H1 (cell line): ENCODE measurements at regions not wholly inside any gene's neighbourhood (a gene's known extent, or its start where the extent isn't known, plus 50 kb on each side); places are given as distances from the start of the nearest gene placed in this dataset.

Source experiments
- CTCF ChIA-PET: fragments of 300-600 bp; sonication (Branson Sonifier 250); formaldehyde crosslinking; loops from one replicate; lab custom pipeline; 2021; ENCODE audit not compliant: partially characterized antibody; lab: Charles Lee
- POLR2A ChIA-PET: fragments of 300-600 bp; sonication (Branson Sonifier 250); formaldehyde crosslinking; loops from one replicate; lab custom pipeline; 2021; ENCODE audit warnings: inconsistent platforms; ENCODE audit not compliant: partially characterized antibody; lab: Charles Lee
- DNase-seq, 2 experiments: peaks; one replicate each; pipeline versions ENCODE4 v3.0.0 to v3.0.0-alpha.2; 2010 to 2022; ENCODE audit warnings: low spot score in 2 of 2, low read depth in 1 of 2, mixed read lengths in 1 of 2
- FAIRE-seq: peaks from 2 replicates; lab custom pipeline; 2011; peaks lifted over from hg19 to GRCh38; lab: Jason Lieb, UNC
- H2AFZ ChIP-seq: 2 replicates; pipeline ENCODE4 v1.8.1; 2012; ENCODE audit warnings: low read length, inconsistent platforms
- H2AK5ac ChIP-seq: 2 replicates; pipeline ENCODE4 v1.6.1; 2013; ENCODE audit warnings: low read depth, low read length
- H2BK120ac ChIP-seq: replicated peaks from 2 replicates; pipeline ENCODE3; 2013; ENCODE audit warnings: low read depth, low read length, inconsistent platforms
- H2BK12ac ChIP-seq: 2 replicates; pipeline ENCODE4 v1.6.1; 2013; ENCODE audit warnings: low read depth, low read length
- H2BK15ac ChIP-seq: 2 replicates; pipeline ENCODE4 v1.6.1; 2013; ENCODE audit warnings: low read length
- H2BK20ac ChIP-seq: 2 replicates; pipeline ENCODE4 v1.6.1; 2013; ENCODE audit warnings: low read length
- H2BK5ac ChIP-seq: 2 replicates; pipeline ENCODE4 v1.6.1; 2013; ENCODE audit warnings: low read depth, low read length
- H3K14ac ChIP-seq: 2 replicates; pipeline ENCODE4 v1.6.1; 2013; ENCODE audit warnings: inconsistent platforms; ENCODE audit not compliant: insufficient read length
- H3K18ac ChIP-seq: 2 replicates; pipeline ENCODE4 v1.6.1; 2013; ENCODE audit warnings: low read length; ENCODE audit errors: extremely low read depth
- H3K23ac ChIP-seq: 2 replicates; pipeline ENCODE4 v1.6.1; 2013; ENCODE audit warnings: inconsistent platforms; ENCODE audit not compliant: insufficient read length
- H3K23me2 ChIP-seq: 2 replicates; pipeline ENCODE4 v1.6.1; 2013; ENCODE audit warnings: low read depth, low read length
- H3K27ac ChIP-seq: 2 replicates; pipeline ENCODE4 v1.6.1; 2011; ENCODE audit warnings: low read depth, low read length, inconsistent platforms
- H3K27me3 ChIP-seq, 4 experiments: replicated peaks in 1 of 4; 1 replicate in 1 of 4; 2 replicates in 3 of 4; pipeline versions ENCODE4 v1.6.1 to v1.8.1; 2011 to 2013; ENCODE audit warnings: low read length in 3 of 4, mild to moderate bottlenecking in 3 of 4, inconsistent platforms in 2 of 4, mixed read lengths in 2 of 4, moderate library complexity in 1 of 4; ENCODE audit not compliant: control insufficient read depth in 3 of 4, insufficient read depth in 3 of 4; ENCODE audit errors: extremely low read depth in 1 of 4
- H3K36me3 ChIP-seq, 4 experiments: 2 replicates each; pipeline versions ENCODE4 v1.6.1 to v1.8.1; 2011 to 2013; ENCODE audit warnings: mild to moderate bottlenecking in 4 of 4, low read length in 3 of 4, moderate library complexity in 2 of 4, control low read depth in 1 of 4, inconsistent platforms in 1 of 4; ENCODE audit not compliant: insufficient read depth in 4 of 4, control insufficient read depth in 2 of 4
- H3K4ac ChIP-seq: replicated peaks from 2 replicates; pipeline ENCODE3; 2013; ENCODE audit warnings: low read length, low read depth, mixed read lengths, inconsistent platforms; ENCODE audit not compliant: insufficient read length
- H3K4me1 ChIP-seq, 4 experiments: replicated peaks in 1 of 4; 1 replicate in 1 of 4; 2 replicates in 3 of 4; pipeline versions ENCODE4 v1.6.1 to v1.8.1; 2011 to 2013; ENCODE audit warnings: low read length in 3 of 4, inconsistent platforms in 2 of 4, mixed read lengths in 1 of 4; ENCODE audit not compliant: insufficient read depth in 4 of 4, control insufficient read depth in 3 of 4
- H3K4me2 ChIP-seq, 2 experiments: 2 replicates each; pipeline versions ENCODE4 v1.6.1 to v1.8.1; 2011 to 2013; ENCODE audit warnings: low read depth in 2 of 2, low read length in 2 of 2, control low read depth in 1 of 2, inconsistent platforms in 1 of 2, mild to moderate bottlenecking in 1 of 2; ENCODE audit not compliant: insufficient read depth in 1 of 2
- H3K4me3 ChIP-seq, 4 experiments: fragments of 200-600, 300-600 bp in 1 of 4; sonication (generic), shearing (Covaris generic), sonication (Bioruptor Twin) in 1 of 4; 2 replicates each; pipeline versions ENCODE4 v1.5.1 to v1.8.1; 2011 to 2016; ENCODE audit warnings: low read length in 4 of 4, low read depth in 3 of 4, control low read depth in 2 of 4, inconsistent platforms in 2 of 4, mild to moderate bottlenecking in 2 of 4, mixed read lengths in 1 of 4, moderate library complexity in 1 of 4; ENCODE audit not compliant: insufficient read depth in 2 of 4; ENCODE audit errors: extremely low read depth in 1 of 4
- H3K56ac ChIP-seq: replicated peaks from 2 replicates; pipeline ENCODE3; 2013; ENCODE audit warnings: low read depth, mild to moderate bottlenecking, mixed read lengths, low read length, inconsistent platforms; ENCODE audit not compliant: insufficient read length
- H3K79me1 ChIP-seq: 2 replicates; pipeline ENCODE4 v1.6.1; 2013; ENCODE audit warnings: low read depth, low read length, control low read depth
- H3K79me2 ChIP-seq, 2 experiments: 2 replicates each; pipeline versions ENCODE4 v1.6.1 to v1.8.1; 2012 to 2013; ENCODE audit warnings: low read length in 2 of 2, mild to moderate bottlenecking in 2 of 2, inconsistent platforms in 1 of 2; ENCODE audit not compliant: insufficient read depth in 2 of 2, control insufficient read depth in 1 of 2
- H3K9ac ChIP-seq, 4 experiments: replicated peaks in 1 of 4; 1 replicate in 1 of 4; 2 replicates in 3 of 4; pipeline versions ENCODE4 v1.6.1 to v1.8.1; 2011 to 2013; ENCODE audit warnings: low read depth in 3 of 4, low read length in 3 of 4, control low read depth in 2 of 4, mild to moderate bottlenecking in 2 of 4, moderate library complexity in 2 of 4, inconsistent platforms in 1 of 4; ENCODE audit errors: extremely low read depth in 1 of 4
- H3K9me3 ChIP-seq, 2 experiments: 2 replicates each; pipeline versions ENCODE4 v1.6.1 to v1.8.1; 2012 to 2013; ENCODE audit warnings: mild to moderate bottlenecking in 2 of 2, moderate library complexity in 2 of 2, control low read depth in 1 of 2, inconsistent platforms in 1 of 2, low read depth in 1 of 2, low read length in 1 of 2, mixed read lengths in 1 of 2; ENCODE audit not compliant: insufficient read depth in 2 of 2
- H4K20me1 ChIP-seq, 2 experiments: replicated peaks in 1 of 2; 2 replicates each; pipeline versions ENCODE3 to v1.8.1; 2011 to 2013; ENCODE audit warnings: inconsistent platforms in 2 of 2, low read length in 2 of 2, mild to moderate bottlenecking in 1 of 2; ENCODE audit not compliant: insufficient read depth in 2 of 2, control insufficient read depth in 1 of 2
- H4K5ac ChIP-seq: 2 replicates; pipeline ENCODE4 v1.6.1; 2013; ENCODE audit warnings: low read length, low read depth, mixed read lengths, inconsistent platforms; ENCODE audit not compliant: insufficient read length
- H4K8ac ChIP-seq: 2 replicates; pipeline ENCODE4 v1.8.0; 2013; ENCODE audit warnings: mild to moderate bottlenecking, moderate library complexity, low read length, inconsistent platforms; ENCODE audit not compliant: insufficient read depth; ENCODE audit errors: extremely low read depth
- H4K91ac ChIP-seq: replicated peaks from 2 replicates; pipeline ENCODE3; 2013; ENCODE audit warnings: low read length, mixed read lengths, inconsistent platforms; ENCODE audit not compliant: insufficient read length
- CEBPB ChIP-seq: IDR thresholded peaks from 2 replicates; pipeline ENCODE4 v1.6.1; 2012; ENCODE audit warnings: low read depth, low read length
- GTF2F1 ChIP-seq: IDR thresholded peaks from 2 replicates; pipeline ENCODE4 v1.6.1; 2012; ENCODE audit warnings: low read depth, low read length, improper control_type of control experiment, borderline replicate concordance
- HDAC6 ChIP-seq: IDR thresholded peaks from one replicate; pipeline ENCODE4 v1.7.1; 2012; ENCODE audit warnings: low read depth, mild to moderate bottlenecking, inconsistent platforms, low read length, moderate library complexity
- JUN ChIP-seq: IDR thresholded peaks from 2 replicates; pipeline ENCODE4 v1.6.1; 2011; ENCODE audit warnings: low read depth, mild to moderate bottlenecking, improper control_type of control experiment, low read length
- KDM4A ChIP-seq: IDR thresholded peaks from one replicate; pipeline ENCODE4 v1.7.1; 2012; ENCODE audit warnings: low read depth, mild to moderate bottlenecking, moderate library complexity, low read length, inconsistent platforms; ENCODE audit not compliant: severe bottlenecking
- POLR2A ChIP-seq, 2 experiments: IDR thresholded peaks; 1 replicate in 1 of 2; 2 replicates in 1 of 2; pipeline ENCODE4 v1.6.1; 2011; ENCODE audit warnings: low read depth in 2 of 2, low read length in 2 of 2, mild to moderate bottlenecking in 2 of 2; ENCODE audit errors: control extremely low read depth in 1 of 2
- POU5F1 ChIP-seq: IDR thresholded peaks from 2 replicates; pipeline ENCODE4 v1.6.1; 2011; ENCODE audit warnings: low read depth, mild to moderate bottlenecking, low read length, moderate library complexity
- SIRT6 ChIP-seq: IDR thresholded peaks from one replicate; pipeline ENCODE4 v1.7.1; 2012; ENCODE audit warnings: low read length, inconsistent platforms
- SIX5 ChIP-seq: IDR thresholded peaks from 2 replicates; pipeline ENCODE4 v1.6.1; 2011; ENCODE audit warnings: mild to moderate bottlenecking, low read depth, low read length
- SP1 ChIP-seq: IDR thresholded peaks from 2 replicates; pipeline ENCODE4 v1.6.1; 2011; ENCODE audit warnings: low read depth, low read length
- TAF7 ChIP-seq: optimal IDR thresholded peaks from 2 replicates; pipeline ENCODE3; 2011; ENCODE audit warnings: low read depth, mild to moderate bottlenecking, inconsistent platforms, low read length, moderate library complexity, borderline replicate concordance
- WGBS, 2 experiments: shearing (Covaris generic) in 1 of 2; methylation state at CpG; one replicate each; pipeline versions ENCODE4 v1.1.6 to v1.1.7; 2013 to 2015; ENCODE audit warnings: low lambda C conversion rate in 2 of 2, mixed read lengths in 2 of 2, inconsistent platforms in 1 of 2, low coverage in 1 of 2, missing lambda C conversion rate in 1 of 2; ENCODE audit not compliant: insufficient replicate concordance in 2 of 2, insufficient coverage in 1 of 2, insufficient read length in 1 of 2; ENCODE audit errors: extremely low coverage in 1 of 2, missing lambda C conversion rate in 1 of 2; 5-methylcytosine and 5-hydroxymethylcytosine counted together
- TF ChIP-seq, protein P1 (sequence below): IDR thresholded peaks from 2 replicates; pipeline ENCODE4 v1.6.1; 2011; ENCODE audit warnings: low read length, improper control_type of control experiment
- TF ChIP-seq, protein P2 (sequence below): IDR thresholded peaks from 2 replicates; pipeline ENCODE4 v1.6.1; 2012; ENCODE audit warnings: inconsistent platforms

DNA sequence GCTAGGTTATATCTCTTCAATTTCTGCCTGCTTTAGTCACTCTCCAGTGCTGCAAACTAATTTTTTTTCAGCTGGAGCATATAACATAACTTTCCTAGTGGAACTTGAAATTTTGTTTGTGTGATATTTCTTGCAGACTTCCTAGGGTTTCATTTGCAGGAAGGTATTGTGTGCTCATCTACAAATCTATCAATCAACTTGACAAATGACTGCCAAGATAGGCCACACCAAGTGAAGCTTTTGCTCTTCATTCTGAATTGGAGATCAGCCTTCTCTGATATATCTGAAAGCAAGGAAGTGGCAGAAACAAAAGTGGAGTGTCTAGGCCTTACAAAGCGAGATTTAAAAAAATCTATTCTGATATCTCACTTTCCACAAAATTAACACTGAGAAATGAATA is 551.1 kb upstream of the LRFN5 start:
- Histone ChIP-seq H2AK5ac (no peak overlapping the region), H3K4me2 (no peak overlapping the region), H3K9ac (no peak overlapping the region), H3K18ac (no peak overlapping the region), H3K23me2 (no peaks in the 10 kb centered on the region), H2BK120ac (no peak overlapping the region), H4K8ac (no peak overlapping the region), H3K36me3 (no peaks in the 10 kb centered on the region), H3K27me3 (no peaks in the 10 kb centered on the region), H3K14ac (no peak overlapping the region), H3K9me3 (no peaks in the 10 kb centered on the region), H3K4ac (no peak overlapping the region), H3K79me2 (no peaks in the 10 kb centered on the region), H3K79me1 (no peaks in the 10 kb centered on the region), H3K4me3 (no peak overlapping the region), H3K56ac (no peak overlapping the region), H4K91ac (no peak overlapping the region), H2BK12ac (no peak overlapping the region), H4K20me1 (no peaks in the 10 kb centered on the region), H4K5ac (no peak overlapping the region), H2BK5ac (no peak overlapping the region), H3K4me1 (no peaks in the 10 kb centered on the region), H2AFZ (no peak overlapping the region), H3K23ac (no peak overlapping the region), H2BK15ac (no peak overlapping the region), H3K27ac (no peak overlapping the region), H2BK20ac (no peak overlapping the region)
- FAIRE-seq (no peak), DNase-seq (no peak)
- POLR2A ChIA-PET, result no interaction called here
- CTCF ChIA-PET, result no interaction called here
- WGBS, 2 experiments, result 100% methylated on average over 1 of the region's 1 CpG; no CpG with 5 or more reads in 1 of the 2 experiments
- no peak for TF ChIP-seq GTF2F1
- no peak for TF ChIP-seq SIRT6
- TF ChIP-seq KDM4A, result no peak
- no peak for TF ChIP-seq TAF7
- TF ChIP-seq, protein P1, sequence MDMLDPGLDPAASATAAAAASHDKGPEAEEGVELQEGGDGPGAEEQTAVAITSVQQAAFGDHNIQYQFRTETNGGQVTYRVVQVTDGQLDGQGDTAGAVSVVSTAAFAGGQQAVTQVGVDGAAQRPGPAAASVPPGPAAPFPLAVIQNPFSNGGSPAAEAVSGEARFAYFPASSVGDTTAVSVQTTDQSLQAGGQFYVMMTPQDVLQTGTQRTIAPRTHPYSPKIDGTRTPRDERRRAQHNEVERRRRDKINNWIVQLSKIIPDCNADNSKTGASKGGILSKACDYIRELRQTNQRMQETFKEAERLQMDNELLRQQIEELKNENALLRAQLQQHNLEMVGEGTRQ, result no peak
- TF ChIP-seq, protein P2, sequence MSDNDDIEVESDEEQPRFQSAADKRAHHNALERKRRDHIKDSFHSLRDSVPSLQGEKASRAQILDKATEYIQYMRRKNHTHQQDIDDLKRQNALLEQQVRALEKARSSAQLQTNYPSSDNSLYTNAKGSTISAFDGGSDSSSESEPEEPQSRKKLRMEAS, result no peak
- no peak for TF ChIP-seq SIX5
- TF ChIP-seq SP1, result no peak
- TF ChIP-seq CEBPB, result no peak
- no peak for TF ChIP-seq HDAC6
- no peak for TF ChIP-seq POLR2A (IDR thresholded peaks at IDR 0.05; ENCODE audit: control extremely low read depth in 1 of 2, low read depth in 2 of 2, low read length in 2 of 2)
- no peak for TF ChIP-seq POU5F1
- TF ChIP-seq JUN, result no peak
